HG03520 (cell line): ENCODE measurements at regions not wholly inside any gene's neighbourhood (a gene's known extent, or its start where the extent isn't known, plus 50 kb on each side); places are given as distances from the start of the nearest gene placed in this dataset.

Experiments used
- ATAC-seq: cut with Tn5 transposase; IDR thresholded peaks from one replicate; pipeline ENCODE4 v1.9.1; 2021; ENCODE audit warnings: mild to moderate bottlenecking, moderate library complexity; ENCODE audit not compliant: unreplicated experiment

DNA sequence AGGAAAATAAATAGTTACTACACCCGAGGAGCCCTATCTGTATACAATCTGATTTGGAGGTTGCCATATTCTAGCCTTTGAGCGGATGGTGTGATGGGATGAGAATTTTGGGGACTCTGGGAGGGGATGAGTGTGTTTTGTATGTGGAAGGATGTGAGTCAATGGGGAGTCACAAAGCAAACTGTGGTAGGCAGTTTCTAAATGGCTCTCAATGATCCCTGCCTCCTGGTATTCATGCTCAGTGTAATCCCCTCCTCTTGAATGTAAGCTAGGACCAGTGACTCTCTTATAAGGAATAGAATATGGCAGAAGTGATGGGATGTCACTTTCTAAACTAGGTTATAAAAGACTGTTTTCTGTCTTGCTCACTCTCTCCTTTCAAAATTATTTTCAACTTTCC lies 205.7 kb upstream of the RIOK2 start:
- no peak for ATAC-seq

DNA sequence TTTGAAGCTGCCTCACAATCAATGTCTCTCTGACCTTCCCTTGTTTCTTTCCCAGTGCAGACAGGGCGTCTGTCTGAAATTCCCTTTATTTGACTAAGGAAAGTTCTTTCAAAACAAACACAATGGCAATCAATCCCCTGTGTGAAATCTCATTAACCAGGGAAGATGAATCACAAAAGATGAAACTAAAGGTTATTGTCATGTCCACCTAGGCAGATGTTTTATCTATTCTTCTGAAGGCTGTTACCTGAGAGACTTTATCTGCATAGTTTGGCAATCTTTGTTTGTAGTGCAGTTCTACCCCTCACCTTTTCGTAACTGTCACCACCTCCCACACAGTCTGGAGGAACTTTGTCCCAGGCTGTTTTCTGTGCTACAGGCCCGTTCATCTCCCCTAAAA lies 217.5 kb upstream of the RIOK2 start:
- ATAC-seq = no peak

DNA sequence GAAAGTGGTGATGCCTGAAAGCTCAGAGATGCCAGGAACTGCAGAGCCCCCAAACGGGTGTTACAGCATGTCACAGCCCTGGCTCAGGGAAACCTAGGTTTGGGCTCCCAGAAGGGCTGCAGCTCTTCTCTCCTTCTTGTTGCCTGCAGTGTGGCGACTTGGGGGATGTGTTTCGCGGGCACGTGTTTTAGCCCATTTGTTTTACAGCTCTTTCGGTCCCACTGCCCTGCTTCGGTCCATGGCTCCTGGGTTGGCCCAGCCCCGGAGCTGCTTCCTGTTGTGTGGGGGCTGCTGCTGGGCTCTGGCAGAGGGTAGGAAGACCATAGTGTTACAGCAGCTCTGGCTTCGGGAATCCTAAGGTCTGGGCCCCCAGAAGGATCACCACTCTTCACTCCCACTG lies 222.9 kb upstream of the RIOK2 start:
- no peak for ATAC-seq

DNA sequence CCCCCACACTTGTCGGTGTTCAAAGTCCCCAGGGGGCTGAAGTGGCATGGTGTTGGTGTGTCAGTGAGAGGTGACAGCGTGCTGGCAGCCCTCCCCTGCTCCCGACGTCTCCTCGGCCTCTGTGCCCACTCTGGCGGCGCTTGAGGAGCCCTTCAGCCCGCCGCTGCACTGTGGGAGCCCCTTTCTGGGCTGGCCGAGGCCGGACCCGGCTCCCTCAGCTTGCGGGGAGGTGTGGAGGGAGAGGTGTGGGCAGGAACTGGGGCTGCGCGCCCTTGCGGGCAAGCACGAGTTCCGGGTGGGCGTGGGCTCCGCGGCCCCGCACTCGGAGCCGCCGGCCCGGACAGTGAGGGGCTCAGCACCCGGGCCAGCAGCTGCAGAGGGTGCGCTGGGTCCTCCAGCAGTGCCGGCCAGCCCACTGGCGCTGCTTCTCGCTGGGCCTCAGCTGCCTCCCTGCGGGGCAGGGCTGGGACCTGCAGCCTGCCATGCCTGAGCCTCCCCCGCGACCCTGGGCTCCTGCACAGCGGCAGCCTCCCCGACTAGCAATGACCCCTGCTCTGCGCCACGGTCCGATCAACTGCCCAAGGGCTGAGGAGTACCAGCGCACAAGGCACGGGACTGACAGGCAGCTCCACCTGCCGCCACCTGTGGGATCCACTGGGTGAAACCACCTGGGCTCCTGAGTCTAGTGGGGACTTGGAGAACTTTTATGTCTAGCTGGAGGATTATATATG lies 224.1 kb upstream of the RIOK2 start:
- ATAC-seq = no peak

DNA sequence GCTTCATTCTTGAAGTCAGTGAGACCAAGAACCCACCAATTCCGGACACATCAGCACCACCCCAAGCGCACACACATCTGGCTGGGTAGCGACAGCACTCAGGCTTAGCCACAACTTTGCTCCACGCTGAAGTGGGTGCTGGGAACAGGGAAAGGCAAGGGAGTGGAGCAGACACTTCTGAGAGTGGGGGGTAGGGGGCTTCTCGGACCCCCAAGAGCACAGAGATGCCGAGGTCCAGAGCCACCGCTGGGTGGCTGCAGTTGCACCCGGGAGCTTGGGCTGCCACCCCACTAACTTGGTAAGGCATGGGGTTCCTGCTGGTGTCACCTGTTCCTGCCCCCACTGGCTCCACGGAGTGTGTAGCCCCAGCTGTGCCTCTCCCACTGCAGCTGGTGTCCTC lies 225.3 kb upstream of the RIOK2 start:
- ATAC-seq = no peak

DNA sequence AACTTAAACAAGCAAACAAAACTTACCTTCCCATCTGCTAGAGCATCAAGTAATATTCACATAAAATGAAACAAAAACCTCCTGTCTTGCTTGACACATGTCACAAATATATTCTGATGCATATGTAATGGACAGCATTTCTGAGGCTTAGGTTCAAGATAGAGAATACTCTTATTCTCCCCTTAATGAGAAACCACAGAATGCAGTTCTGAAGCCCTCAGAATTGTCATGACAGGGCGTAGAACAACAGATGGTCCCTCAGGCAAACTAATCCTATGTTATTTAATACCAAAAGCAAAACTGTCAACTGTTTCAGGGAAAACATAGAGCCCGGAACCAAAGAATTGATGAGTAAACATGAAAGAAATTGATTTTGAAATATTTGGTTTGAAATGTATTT lies 229.9 kb upstream of the RIOK2 start:
- no peak for ATAC-seq

DNA sequence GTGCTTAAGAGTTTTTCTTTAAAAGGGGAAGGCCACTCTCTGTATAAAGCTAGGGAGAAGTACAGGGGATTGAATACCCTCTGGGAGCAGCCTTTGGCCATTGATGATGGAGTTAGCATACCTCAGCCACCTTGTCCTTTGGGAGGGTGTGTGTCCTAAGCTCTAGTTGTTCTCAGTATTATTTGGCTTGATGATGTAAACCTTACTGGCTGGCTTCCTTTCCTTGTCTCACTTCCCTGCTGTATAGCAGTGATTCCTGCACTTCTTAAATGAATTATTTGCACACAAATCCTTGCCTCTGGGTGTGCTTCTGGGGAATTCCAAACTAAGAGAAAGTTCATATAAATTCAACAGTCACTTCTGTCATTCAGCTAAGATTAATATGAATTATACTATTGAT lies 234.9 kb upstream of the RIOK2 start:
- ATAC-seq = no peak

DNA sequence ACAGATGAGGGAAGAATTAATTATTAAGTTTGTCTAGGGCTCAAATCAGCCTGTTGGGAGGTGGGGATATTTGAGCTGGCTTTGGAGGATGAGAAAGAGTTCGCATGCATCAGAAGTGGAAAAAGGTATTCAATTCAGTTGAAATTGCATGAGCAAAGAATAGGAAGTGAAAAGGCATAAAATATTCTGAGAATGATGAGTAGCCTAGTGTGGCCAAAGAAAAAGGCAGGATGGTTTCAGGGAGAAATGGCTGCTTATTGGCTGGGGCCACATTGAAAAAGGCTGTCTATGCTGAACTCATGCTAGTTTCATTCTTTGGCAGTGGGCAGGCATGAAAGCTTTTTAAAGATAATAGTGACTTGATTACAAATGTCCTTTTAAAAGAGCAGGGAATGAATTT lies 235.4 kb upstream of the RIOK2 start:
- ATAC-seq = peak; percentile 46

DNA sequence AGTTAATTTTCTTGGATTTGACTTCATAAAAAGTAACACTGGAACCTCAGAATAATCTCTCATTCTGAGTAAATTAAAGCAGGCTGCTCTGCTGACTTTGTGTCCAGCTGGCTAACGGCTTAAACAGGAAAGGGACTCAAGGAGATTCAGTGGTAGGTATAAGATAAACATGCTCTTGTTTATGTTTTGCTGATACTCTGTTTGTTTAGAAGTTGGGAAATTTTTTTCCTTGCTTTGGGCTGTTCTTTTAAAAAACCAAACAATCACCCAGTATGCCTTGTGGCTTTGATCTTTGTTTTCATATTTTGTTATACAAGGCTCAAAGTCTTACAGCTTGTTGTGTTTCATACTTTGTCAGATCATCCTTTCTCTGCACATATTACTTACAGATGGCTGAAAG lies 237.6 kb upstream of the RIOK2 start:
- no peak for ATAC-seq

DNA sequence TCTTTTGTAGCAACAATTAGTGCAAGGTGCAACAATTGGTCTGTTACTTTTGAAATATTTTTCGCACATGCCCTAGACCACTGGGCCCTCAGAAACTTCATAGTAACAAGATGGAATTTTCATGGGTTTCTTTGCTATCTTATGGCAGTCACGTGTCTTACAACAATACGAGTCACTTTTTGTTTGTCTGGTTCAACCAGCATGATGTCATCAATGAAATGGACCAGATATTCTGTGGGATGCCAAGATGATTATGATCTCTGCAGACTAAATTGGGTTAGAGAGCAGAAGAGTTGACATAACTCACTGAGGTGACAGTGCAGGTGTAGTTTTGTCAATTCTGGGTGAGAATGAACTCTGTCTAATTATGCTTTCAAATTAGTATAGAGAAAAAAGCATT lies 239.6 kb upstream of the RIOK2 start:
- no peak for ATAC-seq

DNA sequence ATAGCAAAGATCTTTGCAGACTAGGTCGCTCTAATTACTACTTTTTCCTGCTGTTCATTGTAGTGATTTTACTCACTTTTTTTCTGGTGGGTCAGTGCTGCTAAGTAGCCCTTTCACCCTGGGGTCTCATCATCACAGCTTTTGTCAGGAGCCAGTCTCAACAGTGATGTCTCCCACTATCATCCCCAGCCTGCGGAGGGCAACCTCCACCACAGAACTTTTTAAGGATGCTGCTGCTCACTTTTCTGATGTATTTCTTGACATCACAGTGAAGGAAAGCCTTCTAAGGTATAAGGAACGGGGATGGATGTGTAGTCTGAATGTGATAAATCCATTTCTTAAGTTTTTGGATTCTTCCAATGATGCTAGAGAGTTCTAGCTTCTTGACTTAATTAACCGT lies 242.5 kb upstream of the RIOK2 start:
- no peak for ATAC-seq

DNA sequence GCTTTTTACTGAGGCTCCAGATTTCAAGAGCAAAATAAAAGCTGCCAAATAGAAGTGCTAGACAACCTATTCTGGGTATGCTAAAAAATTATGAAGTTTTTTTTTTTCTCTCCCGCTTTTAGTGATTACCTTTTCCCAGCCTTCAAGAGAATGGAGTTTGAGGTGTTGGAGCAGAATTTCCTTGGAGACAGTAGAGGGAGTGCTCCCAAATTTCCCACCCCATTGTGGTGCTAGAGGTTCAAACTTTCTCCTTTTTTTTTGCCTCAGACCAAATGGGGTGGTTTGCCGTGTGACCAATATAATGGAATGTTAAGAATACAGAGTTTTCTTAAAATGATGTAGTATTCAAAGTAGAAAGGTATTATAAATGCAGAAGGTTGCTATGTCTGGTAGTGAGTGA lies 244.2 kb upstream of the RIOK2 start:
- no peak for ATAC-seq

DNA sequence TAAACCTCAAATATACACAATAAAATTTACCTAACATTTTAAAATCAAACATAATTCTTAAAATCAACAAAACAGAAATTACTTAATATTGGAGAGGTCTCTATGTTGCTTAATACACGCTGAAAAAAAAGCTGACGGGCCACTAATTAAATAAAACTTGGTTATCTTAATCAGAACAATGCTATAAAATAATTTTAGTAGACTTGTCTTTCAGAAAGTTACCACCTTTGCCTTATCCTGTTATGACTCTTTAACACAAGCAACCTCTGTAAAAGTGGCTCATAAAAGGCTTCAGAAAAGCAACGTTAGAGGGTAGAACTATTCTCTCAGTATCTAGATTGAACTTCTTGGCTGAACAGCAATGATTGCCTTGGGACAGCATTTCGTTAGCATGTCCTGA lies 251.0 kb upstream of the RIOK2 start:
- no peak for ATAC-seq

DNA sequence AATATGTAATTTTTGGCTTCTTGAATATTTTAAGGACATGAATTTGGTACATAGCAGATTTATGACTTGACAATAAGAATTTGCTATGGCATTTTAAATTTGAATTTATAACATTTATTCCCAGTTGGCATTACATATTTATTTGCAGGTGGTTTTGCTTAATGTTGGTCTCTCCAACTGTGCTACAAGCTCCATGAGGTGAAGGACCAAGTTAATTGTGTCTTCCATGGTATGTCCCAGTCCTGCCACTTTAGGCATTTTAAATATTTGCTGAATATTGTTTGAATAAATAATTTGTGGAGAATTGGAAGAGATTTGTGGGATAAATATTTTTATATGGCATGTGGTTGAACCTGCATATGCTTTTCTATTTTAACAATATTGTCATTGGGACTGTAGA lies 253.4 kb upstream of the RIOK2 start:
- no peak for ATAC-seq

DNA sequence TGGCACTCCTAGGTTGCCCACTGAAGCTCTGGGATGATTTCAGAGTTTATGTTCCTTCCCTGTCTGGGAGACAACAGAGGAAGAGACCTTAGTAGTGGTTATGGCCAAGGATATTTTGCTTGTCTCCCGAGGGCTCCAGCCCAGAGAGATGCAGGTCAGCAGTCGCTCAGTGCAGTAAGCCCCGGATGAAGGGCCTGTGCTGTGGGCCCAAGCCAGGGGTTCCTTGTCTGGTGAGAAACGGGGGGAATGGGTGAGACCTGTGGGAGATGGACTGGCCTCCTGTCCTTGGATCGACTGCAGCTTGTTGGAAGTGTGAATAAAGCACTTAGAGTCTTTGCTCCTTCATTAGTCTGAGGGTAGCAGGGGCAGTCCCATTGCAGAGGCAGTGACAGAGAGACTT lies 260.7 kb upstream of the RIOK2 start:
- no peak for ATAC-seq

DNA sequence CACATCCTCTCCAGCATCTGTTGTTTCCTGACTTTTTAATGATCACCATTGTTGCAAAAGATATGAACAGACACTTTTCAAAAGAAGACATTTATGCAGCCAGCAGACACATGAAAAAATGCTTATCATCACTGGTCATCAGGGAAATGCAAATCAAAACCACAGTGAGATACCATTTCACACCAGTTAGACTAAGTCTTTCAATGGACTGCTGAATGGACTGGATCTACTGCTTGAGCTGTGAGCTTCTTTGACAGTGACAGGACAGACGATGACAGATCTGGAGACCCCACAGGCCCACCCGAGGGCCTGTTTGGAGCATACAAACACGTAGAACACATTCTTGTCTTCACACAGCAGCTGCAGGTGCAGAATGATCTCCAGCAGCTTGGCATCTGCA lies 266.1 kb upstream of the RIOK2 start:
- ATAC-seq = no peak

DNA sequence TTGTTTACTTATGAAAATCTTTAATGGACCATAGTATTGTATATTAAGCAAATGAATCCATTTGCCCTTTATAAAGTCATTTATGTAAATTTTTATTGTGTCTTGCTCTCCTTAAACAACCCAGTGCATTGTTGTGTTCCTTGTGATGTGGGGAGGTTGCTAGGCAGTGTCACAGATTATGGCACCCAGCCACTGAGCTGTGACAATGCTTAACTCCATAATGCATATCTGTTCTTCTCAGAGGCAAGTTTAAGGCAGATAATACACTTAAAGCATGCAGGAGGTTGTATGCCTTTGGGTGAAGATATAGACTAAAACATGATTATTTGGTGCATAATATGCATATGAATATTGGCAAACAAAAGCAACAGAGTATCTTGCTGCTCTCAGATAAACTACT lies 269.6 kb upstream of the RIOK2 start:
- no peak for ATAC-seq

DNA sequence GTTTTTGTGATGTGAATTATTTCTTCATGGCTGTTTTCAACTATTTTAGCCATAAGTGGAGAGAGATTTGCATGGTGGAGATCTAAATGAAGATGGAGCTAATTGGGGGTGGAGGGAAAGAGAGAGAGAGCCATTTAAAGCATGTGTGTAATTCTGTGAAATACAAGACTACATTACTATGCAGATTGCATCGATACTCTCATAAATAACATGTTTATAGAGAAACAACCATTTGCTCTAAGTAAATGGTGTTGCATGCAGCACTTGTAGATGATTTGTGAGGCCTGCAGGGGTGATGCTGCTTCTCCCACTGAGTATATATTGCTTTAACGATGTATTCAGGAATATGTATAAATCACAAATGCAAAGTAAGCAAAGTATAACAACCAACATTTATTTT lies 270.2 kb upstream of the RIOK2 start:
- ATAC-seq = no peak

DNA sequence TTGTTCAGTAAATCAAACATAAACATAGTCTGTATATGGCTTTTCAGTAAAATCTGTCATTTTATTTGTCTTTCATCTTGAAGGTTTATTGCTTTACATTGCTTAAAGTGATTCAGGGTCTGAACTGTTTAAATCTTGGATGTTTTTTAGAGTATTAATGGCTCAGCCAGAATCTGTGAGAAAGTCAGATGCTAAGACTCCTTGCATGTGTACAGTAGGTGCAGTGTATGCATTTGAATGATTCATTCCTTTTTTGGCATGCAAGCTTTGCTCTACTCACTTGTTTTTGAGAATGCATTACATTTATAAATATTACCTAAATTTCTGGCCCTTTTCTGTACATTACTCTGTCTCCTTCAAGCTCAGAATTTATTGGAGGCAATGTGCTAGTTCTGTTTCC lies 271.0 kb upstream of the RIOK2 start:
- ATAC-seq = no peak

DNA sequence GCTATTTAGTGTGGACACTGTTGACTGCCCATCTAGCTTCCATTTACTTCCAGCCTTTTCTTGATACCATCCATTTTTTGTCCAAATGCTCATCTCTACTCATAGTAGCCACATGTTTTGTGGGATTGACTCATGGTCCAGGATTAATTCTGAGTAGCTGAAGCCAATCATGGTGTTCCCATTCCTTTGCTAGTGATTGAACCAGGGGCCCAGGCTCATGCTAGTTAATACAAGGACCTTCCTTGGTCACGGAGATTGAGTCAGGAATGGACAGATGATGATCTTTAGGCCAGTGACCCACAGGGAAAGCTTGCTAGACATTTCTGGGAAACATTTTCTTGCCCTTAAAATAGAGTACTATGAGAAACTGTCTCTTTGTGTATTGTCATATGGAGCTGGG lies 272.9 kb upstream of the RIOK2 start:
- no peak for ATAC-seq

DNA sequence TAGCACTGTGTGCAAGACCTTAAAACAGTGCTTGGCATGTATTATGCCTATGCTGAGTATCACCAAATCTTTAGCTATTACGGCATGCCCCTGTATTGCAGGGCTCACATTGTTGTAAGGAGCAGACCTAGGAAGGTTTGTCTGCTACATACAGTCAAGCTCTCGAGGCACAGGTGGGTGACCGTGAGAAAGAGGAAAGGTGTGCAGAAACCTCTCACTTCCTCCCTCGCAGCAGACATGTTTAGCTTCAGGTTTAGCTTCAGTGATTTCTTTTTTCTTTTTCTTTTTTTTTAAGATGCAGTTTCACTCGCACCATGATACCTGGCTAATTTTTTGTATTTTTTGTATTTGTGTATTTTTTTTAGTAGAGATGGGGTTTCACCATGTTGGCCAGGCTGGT lies 275.8 kb upstream of the RIOK2 start:
- ATAC-seq = peak; percentile 81

DNA sequence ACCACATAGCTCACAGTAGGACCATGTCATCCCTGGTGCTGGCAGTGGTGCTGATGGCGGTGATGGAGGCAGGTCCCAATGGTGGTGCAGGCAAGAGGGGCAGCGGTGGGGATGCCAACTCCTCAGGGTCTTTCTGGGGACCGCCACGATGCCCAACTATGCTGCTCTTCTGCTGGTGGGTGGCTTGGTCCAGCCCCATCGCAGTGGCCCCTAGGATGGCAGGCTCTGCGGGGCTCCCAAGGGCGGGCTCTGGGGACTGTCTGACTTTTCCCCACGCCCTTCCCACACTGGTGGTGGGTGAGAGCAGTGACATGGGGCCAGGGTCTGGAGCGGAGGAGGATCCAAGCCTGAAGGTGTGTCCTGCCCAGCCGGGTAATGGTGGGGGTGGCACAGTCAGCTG lies 288.9 kb upstream of the RIOK2 start:
- no peak for ATAC-seq

DNA sequence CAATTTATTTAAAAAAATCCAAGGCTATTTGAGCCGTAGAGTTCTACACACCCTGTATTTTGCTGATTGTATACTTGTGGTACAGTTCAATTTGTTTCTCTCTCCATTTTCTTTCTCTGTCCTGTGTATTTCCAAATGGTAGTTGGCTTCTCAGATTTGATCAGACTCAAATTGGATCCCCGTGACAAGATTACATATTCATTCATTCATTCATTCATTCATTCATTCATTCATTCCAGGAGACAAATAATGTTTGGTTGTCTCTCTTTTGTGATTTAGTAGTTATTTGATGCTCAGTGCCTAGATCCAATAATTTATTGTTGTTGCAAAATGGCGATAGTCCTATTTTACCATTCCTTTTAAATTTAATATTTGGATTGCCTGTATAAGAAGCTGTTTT lies 292.8 kb upstream of the RIOK2 start:
- no peak for ATAC-seq
